ENCODE measurements at regions not wholly inside any gene's neighbourhood (a gene's known extent, or its start where the extent isn't known, plus 50 kb on each side); places are given as distances from the start of the nearest gene placed in this dataset.

- TF ChIP-seq, protein P1, sequence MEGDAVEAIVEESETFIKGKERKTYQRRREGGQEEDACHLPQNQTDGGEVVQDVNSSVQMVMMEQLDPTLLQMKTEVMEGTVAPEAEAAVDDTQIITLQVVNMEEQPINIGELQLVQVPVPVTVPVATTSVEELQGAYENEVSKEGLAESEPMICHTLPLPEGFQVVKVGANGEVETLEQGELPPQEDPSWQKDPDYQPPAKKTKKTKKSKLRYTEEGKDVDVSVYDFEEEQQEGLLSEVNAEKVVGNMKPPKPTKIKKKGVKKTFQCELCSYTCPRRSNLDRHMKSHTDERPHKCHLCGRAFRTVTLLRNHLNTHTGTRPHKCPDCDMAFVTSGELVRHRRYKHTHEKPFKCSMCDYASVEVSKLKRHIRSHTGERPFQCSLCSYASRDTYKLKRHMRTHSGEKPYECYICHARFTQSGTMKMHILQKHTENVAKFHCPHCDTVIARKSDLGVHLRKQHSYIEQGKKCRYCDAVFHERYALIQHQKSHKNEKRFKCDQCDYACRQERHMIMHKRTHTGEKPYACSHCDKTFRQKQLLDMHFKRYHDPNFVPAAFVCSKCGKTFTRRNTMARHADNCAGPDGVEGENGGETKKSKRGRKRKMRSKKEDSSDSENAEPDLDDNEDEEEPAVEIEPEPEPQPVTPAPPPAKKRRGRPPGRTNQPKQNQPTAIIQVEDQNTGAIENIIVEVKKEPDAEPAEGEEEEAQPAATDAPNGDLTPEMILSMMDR (IDR thresholded peaks at IDR 0.05), result no peak
- no peak for TF ChIP-seq POLR2A (IDR thresholded peaks at IDR 0.05)
These were observed 313.1 kb upstream of the CLINT1 start for GRCh38 chr5:158172005-158172404.

All from Peyer's patch (tissue), 4 donors.